ENCODE measurements at regions not wholly inside any gene's neighbourhood (a gene's known extent, or its start where the extent isn't known, plus 50 kb on each side); places are given as distances from the start of the nearest gene placed in this dataset.

- TF ChIP-seq, protein P1, sequence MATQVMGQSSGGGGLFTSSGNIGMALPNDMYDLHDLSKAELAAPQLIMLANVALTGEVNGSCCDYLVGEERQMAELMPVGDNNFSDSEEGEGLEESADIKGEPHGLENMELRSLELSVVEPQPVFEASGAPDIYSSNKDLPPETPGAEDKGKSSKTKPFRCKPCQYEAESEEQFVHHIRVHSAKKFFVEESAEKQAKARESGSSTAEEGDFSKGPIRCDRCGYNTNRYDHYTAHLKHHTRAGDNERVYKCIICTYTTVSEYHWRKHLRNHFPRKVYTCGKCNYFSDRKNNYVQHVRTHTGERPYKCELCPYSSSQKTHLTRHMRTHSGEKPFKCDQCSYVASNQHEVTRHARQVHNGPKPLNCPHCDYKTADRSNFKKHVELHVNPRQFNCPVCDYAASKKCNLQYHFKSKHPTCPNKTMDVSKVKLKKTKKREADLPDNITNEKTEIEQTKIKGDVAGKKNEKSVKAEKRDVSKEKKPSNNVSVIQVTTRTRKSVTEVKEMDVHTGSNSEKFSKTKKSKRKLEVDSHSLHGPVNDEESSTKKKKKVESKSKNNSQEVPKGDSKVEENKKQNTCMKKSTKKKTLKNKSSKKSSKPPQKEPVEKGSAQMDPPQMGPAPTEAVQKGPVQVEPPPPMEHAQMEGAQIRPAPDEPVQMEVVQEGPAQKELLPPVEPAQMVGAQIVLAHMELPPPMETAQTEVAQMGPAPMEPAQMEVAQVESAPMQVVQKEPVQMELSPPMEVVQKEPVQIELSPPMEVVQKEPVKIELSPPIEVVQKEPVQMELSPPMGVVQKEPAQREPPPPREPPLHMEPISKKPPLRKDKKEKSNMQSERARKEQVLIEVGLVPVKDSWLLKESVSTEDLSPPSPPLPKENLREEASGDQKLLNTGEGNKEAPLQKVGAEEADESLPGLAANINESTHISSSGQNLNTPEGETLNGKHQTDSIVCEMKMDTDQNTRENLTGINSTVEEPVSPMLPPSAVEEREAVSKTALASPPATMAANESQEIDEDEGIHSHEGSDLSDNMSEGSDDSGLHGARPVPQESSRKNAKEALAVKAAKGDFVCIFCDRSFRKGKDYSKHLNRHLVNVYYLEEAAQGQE (IDR thresholded peaks at IDR 0.05; ENCODE audit: insufficient read depth in 1 of 2, low read depth in 2 of 2, low read length in 2 of 2) = no peak
- no peak for TF ChIP-seq POLR2AphosphoS5 (IDR thresholded peaks at IDR 0.05; ENCODE audit: low read depth, low read length)
- TF ChIP-seq SIN3A (IDR thresholded peaks at IDR 0.05; ENCODE audit: borderline replicate concordance, insufficient read depth, low read length) = no peak
- TF ChIP-seq TAF1 (IDR thresholded peaks at IDR 0.05; ENCODE audit: borderline replicate concordance, insufficient read depth, low read length) = no peak
- TF ChIP-seq FOXP2 (optimal IDR thresholded peaks at IDR 0.05; ENCODE audit: borderline replicate concordance, extremely low read depth, extremely low read length, insufficient read depth) = no peak
Measured at GRCh38 chr7:112869111-112869774, 79.0 kb upstream of the TMEM168 start.

GRCh38 chr7:112868609-112869008 lies 78.4 kb upstream of the TMEM168 start:
- no peak for TF ChIP-seq POLR2AphosphoS5 (IDR thresholded peaks at IDR 0.05; ENCODE audit: low read depth, low read length)
- no peak for TF ChIP-seq SIN3A (IDR thresholded peaks at IDR 0.05; ENCODE audit: borderline replicate concordance, insufficient read depth, low read length)
- TF ChIP-seq, protein P1 (IDR thresholded peaks at IDR 0.05; ENCODE audit: insufficient read depth in 1 of 2, low read depth in 2 of 2, low read length in 2 of 2) = no peak
- no peak for TF ChIP-seq FOXP2 (optimal IDR thresholded peaks at IDR 0.05; ENCODE audit: borderline replicate concordance, extremely low read depth, extremely low read length, insufficient read depth)
- no peak for TF ChIP-seq TAF1 (IDR thresholded peaks at IDR 0.05; ENCODE audit: borderline replicate concordance, insufficient read depth, low read length)

DNA sequence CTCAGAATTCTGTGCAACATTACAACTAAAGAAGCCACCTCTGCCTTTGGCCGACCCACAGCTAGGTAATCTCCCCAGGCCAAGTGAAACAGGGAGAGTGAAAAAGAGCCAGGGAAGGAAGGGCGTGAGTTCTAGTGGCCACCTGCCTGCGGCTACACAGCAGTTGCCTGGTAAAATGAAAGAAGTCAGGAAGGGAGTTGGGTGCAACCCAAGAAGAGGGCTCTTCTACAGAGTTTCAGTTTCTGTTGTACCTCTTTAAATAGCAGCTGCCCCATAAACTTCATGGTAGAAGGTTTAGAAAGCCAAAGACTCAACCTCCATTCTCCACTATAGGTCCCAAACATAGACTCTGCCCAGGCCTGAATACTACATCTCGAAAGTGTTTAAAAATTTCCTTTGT lies 76.2 kb upstream of the TMEM168 start:
- TF ChIP-seq, protein P1 (IDR thresholded peaks at IDR 0.05; ENCODE audit: insufficient read depth in 1 of 2, low read depth in 2 of 2, low read length in 2 of 2) = no peak
- TF ChIP-seq TAF1 (IDR thresholded peaks at IDR 0.05; ENCODE audit: borderline replicate concordance, insufficient read depth, low read length) (no peak), SIN3A (IDR thresholded peaks at IDR 0.05; ENCODE audit: borderline replicate concordance, insufficient read depth, low read length) (no peak), FOXP2 (optimal IDR thresholded peaks at IDR 0.05; ENCODE audit: borderline replicate concordance, extremely low read depth, extremely low read length, insufficient read depth) (no peak), POLR2AphosphoS5 (IDR thresholded peaks at IDR 0.05; ENCODE audit: low read depth, low read length) (no peak)

DNA sequence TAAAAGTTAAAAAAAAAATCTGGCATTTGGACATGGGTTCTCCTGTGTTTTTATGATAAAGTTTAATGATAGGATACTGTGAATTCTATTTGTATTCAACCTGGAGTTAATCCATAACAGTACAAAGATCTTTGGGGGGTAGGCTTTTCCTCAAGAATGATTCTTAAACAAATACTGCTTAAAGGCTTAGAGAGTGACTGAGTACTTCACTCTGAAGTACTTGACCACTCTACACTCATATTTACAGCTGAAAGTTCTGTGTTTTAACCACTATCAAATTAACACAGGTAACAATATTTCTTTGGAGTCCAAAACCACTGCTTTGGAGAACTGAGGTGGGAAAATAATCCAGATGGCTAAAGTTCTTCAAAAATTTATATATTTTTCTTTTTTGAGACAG lies 74.2 kb upstream of the TMEM168 start:
- no peak for TF ChIP-seq TAF1 (IDR thresholded peaks at IDR 0.05; ENCODE audit: borderline replicate concordance, insufficient read depth, low read length)
- no peak for TF ChIP-seq FOXP2 (optimal IDR thresholded peaks at IDR 0.05; ENCODE audit: borderline replicate concordance, extremely low read depth, extremely low read length, insufficient read depth)
- no peak for TF ChIP-seq SIN3A (IDR thresholded peaks at IDR 0.05; ENCODE audit: borderline replicate concordance, insufficient read depth, low read length)
- TF ChIP-seq, protein P1 (IDR thresholded peaks at IDR 0.05; ENCODE audit: insufficient read depth in 1 of 2, low read depth in 2 of 2, low read length in 2 of 2) = no peak
- TF ChIP-seq POLR2AphosphoS5 (IDR thresholded peaks at IDR 0.05; ENCODE audit: low read depth, low read length) = no peak
